ENCODE measurements at regions not wholly inside any gene's neighbourhood (a gene's known extent, or its start where the extent isn't known, plus 50 kb on each side); places are given as distances from the start of the nearest gene placed in this dataset.
A peak's percentile ranks its signal among the peaks of the same experiment; 100 is the strongest.
"Not testable (repeated sequence)": the region's sequence is repeated elsewhere in the genome, so short reads cannot be mapped to it uniquely, and the experiment has no call there.

DNA sequence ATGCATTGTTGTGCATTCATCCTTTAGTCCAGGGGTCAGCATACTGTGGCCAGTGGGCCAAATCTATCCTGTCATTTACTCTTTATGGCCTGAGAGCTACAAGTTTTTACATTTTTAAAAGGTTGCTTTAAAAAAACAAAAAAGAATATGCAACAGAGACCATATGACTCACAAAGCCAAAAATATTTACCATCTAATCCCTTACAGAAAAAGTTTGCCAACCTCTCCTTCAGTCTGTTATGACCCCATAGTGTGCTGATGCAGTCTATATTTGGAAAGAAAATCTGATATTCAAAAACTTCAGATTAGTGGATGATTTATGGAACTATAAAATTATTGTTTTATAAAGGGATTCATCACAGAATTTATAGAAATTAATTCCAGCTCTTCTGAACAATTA, 237.5 kb upstream of the IL12A start:
- H3K9me3 Mint-ChIP-seq: no peaks in the 10 kb centered on the region
- no peaks in the 10 kb centered on the region for H3K4me1 Mint-ChIP-seq
- no peak overlapping the region for H3K27ac Mint-ChIP-seq
- H3K27me3 Mint-ChIP-seq: peaks cover 5% of the 10 kb centered on the region
- no peak for ATAC-seq (replicated peaks)
- no peaks in the 10 kb centered on the region for H3K36me3 Mint-ChIP-seq (ENCODE audit: low read depth)
- no peak overlapping the region for H3K4me3 Mint-ChIP-seq

GRCh38 chr3:159751752-159752151, 236.9 kb upstream of the IL12A start:
- no peaks in the 10 kb centered on the region for H3K9me3 Mint-ChIP-seq
- no peak overlapping the region for H3K4me3 Mint-ChIP-seq
- ATAC-seq (replicated peaks): no peak
- no peaks in the 10 kb centered on the region for H3K36me3 Mint-ChIP-seq (ENCODE audit: low read depth)
- no peaks in the 10 kb centered on the region for H3K4me1 Mint-ChIP-seq
- peaks cover 3% of the 10 kb centered on the region for H3K27me3 Mint-ChIP-seq
- H3K27ac Mint-ChIP-seq: no peak overlapping the region

GRCh38 chr3:159756279-159757207, 232.1 kb upstream of the IL12A start:
- not testable (repeated sequence) for H3K4me1 Mint-ChIP-seq; ATAC-seq (replicated peaks); H3K36me3 Mint-ChIP-seq (ENCODE audit: low read depth); H3K9me3 Mint-ChIP-seq; H3K27ac Mint-ChIP-seq; H3K4me3 Mint-ChIP-seq
- H3K27me3 Mint-ChIP-seq: peaks cover 15% of the 10 kb centered on the region

DNA sequence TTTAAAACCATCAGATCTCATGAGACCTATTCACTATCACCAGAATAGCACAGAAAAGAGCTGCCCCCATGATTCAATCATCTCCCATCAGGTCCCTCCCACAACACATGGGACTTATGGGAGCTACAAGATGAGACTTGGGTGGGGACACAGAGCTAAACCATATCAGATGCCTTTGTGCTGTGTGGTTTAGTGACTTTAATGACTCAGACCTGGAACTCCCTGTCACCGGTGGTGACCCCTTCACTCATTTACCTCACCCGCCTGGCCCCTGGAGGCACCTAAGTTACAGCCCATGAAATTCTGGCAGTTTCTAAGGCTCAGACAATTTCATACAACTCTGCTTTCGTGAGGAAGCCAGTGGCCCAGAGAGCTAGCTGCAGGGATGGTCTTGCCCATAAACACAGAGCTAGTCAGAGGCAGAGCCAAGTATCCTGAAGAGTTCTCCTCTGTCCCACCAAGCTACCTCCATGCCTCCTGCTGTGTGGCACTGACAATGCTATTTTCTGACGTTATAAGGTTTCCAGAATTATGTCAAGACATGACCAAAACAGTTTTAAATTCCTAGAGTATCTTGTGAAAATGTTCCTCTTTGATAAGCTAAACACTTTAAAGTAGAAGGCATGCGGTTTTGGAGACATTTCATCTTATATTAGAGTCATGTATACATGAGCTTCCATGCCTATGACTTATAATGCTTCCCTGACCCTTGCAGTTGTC, 231.1 kb upstream of the IL12A start:
- no peak for ATAC-seq (replicated peaks)
- peaks cover 20% of the 10 kb centered on the region for H3K27me3 Mint-ChIP-seq
- H3K9me3 Mint-ChIP-seq: no peaks in the 10 kb centered on the region
- no peaks in the 10 kb centered on the region for H3K4me1 Mint-ChIP-seq
- H3K36me3 Mint-ChIP-seq (ENCODE audit: low read depth): no peaks in the 10 kb centered on the region
- no peak overlapping the region for H3K4me3 Mint-ChIP-seq
- no peak overlapping the region for H3K27ac Mint-ChIP-seq

DNA sequence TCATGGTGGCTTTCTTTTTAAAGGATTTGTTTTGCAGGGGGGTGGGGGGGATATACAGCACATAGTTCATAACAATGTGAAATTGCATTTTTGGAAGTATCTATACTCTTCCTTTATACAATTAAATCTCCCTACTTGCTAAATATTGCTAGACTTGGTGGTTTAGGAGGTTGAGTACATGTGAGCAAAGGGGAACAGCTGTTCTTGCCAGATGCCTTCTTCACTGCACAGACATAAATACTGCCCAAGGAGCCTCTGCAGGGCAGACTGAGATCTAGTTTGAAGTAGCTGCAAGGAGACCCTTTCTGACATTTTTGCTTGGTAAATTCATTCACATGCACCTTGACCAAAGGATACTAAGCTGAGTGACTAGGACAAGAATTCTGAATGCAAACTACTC, 228.6 kb upstream of the IL12A start:
- H3K36me3 Mint-ChIP-seq (ENCODE audit: low read depth): no peaks in the 10 kb centered on the region
- H3K27ac Mint-ChIP-seq: no peak overlapping the region
- no peaks in the 10 kb centered on the region for H3K9me3 Mint-ChIP-seq
- H3K27me3 Mint-ChIP-seq: peaks cover 33% of the 10 kb centered on the region
- no peak overlapping the region for H3K4me3 Mint-ChIP-seq
- no peaks in the 10 kb centered on the region for H3K4me1 Mint-ChIP-seq
- ATAC-seq (replicated peaks): no peak

DNA sequence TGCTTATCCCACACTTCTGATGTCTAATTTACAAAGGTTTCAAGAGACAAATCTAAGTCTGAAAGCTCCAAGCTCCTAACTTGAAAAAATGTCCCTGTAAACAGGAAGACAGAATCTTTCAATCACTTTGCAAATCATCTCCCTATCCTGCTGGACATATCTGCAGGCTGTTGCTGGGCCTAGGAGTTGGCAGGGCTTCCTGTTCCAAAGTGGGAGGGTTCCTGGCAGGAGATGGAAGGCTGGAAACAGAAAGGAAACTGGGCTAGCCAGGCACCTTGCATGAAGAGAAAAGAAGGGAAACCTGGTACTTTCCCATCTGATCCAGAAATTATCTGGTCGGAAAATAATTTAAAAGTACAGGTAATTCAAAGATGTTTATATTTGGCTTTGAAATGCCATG, 227.3 kb upstream of the IL12A start:
- no peak overlapping the region for H3K4me3 Mint-ChIP-seq
- H3K36me3 Mint-ChIP-seq (ENCODE audit: low read depth): no peaks in the 10 kb centered on the region
- no peak overlapping the region for H3K27ac Mint-ChIP-seq
- no peaks in the 10 kb centered on the region for H3K4me1 Mint-ChIP-seq
- no peak for ATAC-seq (replicated peaks)
- no peaks in the 10 kb centered on the region for H3K9me3 Mint-ChIP-seq
- peaks cover 46% of the 10 kb centered on the region for H3K27me3 Mint-ChIP-seq

DNA sequence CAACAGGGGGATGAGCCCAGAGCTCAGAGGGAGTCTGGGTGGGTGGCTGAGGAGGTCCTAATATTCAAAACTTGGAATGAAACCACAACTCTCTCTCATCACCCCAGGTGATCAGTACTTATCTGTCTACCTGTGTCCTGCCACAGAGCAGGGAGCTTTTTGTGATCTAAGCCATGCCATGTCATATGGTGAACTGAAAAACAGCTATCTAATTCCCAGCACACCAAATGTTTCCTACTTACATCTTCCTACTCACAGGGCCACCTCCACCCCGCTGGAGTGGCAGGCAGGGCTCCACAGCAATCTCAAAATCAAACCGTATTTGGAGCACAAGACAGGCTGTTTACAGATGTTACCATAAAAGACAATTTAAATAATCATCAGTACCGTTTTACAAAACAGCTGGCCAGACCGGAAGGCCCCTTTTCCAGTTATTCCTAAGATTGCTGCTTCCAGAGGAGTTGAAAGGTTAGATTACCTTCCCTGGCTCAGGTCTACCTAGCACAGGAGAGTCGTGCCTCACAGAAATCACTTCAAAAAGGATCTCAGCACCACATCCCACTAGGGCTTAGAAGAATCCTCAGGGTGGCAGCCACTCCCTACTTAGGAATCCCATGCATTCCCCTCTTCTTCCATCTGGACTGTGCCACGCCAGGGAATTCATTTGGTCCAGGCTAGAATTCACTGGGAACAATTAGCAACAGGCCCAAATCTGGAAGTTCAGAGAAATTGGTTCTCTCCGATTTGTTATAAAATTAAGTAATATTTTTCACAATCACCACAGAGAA, 226.6 kb upstream of the IL12A start:
- Mint-ChIP-seq H3K4me3 (peak overlapping the region; percentile 73), H3K9me3 (no peaks in the 10 kb centered on the region), H3K27ac (no peak overlapping the region), H3K4me1 (no peaks in the 10 kb centered on the region), H3K36me3 (ENCODE audit: low read depth) (no peaks in the 10 kb centered on the region), H3K27me3 (peaks cover 52% of the 10 kb centered on the region)
- ATAC-seq (replicated peaks): no peak

DNA sequence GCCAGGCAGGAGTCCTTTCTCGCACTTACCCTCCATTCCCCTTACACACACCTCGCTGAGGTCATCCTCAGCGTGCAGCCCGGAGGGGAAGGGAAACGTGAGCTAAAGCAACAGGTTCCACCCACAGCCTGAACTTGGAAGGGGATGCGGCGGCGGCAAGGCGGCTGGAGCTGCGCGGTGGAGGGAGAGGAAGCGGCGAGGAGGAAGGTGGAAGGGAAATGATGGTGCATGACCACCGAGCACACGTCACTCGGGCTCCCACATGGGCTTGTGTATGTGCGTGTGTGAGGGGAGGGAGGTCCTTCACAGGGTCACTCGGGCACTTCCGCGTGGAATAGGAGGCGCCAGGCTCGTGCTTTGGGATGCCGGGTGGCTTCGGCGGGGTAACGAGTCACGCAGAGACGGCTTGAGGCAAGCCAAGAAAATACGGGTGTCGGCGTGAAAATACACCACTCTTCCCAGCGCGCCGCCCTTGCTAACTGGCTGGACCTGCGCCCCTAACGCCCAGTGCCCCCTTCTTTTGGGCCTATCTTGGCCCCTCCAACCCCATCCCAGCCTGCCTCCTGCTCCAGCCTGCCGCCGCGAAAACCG, 225.5 kb upstream of the IL12A start:
- H3K36me3 Mint-ChIP-seq (ENCODE audit: low read depth): no peaks in the 10 kb centered on the region
- ATAC-seq (replicated peaks): peak; percentile 61
- H3K4me1 Mint-ChIP-seq: no peaks in the 10 kb centered on the region
- H3K4me3 Mint-ChIP-seq: peak overlapping the region; percentile 73
- H3K27me3 Mint-ChIP-seq: peaks cover 56% of the 10 kb centered on the region
- no peaks in the 10 kb centered on the region for H3K9me3 Mint-ChIP-seq
- H3K27ac Mint-ChIP-seq: no peak overlapping the region

- Mint-ChIP-seq H3K4me1 (no peaks in the 10 kb centered on the region), H3K27ac (no peak overlapping the region), H3K4me3 (peak overlapping the region; percentile 73), H3K27me3 (peaks cover 59% of the 10 kb centered on the region), H3K36me3 (ENCODE audit: low read depth) (no peaks in the 10 kb centered on the region), H3K9me3 (no peaks in the 10 kb centered on the region)
- ATAC-seq (replicated peaks): peak; percentile 68
Observed at GRCh38 chr3:159763602-159764489, 224.8 kb upstream of the IL12A start.

DNA sequence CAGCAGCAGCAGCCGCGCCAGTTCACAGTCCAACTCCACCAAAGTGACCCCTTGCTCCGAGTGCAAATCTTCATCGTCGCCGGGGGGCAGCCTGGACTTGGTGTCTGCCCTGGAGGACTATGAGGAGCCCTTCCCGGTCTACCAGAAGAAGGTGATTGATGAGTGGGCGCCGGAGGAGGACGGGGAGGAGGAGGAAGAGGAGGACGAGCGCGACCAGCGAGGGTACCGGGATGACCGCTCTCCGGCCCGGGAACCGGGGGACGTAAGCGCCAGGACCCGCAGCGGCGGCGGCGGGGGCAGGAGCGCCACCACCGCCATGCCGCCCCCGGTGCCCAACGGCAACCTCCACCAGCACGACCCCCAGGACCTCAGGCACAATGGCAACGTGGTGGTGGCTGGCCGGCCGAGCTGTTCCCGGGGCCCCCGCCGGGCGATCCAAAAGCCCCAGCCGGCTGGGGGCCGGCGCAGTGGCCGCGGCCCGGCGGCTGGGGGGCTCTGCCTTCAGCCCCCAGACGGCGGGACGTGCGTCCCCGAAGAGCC, 224.1 kb upstream of the IL12A start:
- H3K4me1 Mint-ChIP-seq: no peaks in the 10 kb centered on the region

DNA sequence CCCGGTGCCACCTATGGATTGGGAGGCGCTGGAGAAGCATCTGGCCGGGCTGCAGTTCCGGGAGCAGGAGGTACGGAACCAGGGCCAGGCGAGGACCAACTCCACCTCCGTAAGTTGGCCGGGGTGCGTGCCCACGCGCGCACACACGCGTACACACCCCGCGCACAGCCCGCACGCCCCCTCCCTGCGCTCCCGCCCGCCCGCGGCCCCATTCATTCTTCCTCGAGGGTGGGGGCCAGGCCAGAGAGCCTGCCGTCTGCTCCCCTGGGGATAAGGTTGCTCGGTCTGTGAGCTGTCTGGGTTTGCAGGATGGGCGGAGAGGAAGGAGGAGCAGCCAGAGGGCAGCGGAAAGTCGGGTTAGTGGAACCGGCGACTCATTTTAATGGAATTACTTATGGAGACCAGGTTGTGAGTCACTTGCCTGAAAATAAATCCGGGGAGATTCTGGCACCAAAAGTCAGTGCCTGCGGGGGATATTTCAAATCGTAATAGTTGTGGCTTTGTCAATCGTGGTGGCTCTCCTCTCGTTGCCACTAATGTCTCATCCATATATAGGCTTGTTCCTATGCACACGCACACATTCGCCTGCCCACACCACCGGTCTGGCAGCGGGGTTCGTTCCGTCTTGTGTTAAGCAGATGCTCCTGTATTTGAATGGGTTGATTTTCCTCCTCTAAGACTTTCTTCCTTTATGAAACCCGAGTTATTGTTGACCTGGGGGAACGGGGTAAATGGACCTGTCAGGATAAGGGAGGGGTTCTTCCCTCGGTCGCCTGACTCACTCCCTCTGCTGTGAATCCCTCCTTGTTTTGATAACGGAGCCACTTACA, 223.4 kb upstream of the IL12A start:
- Mint-ChIP-seq H3K4me1 (no peaks in the 10 kb centered on the region), H3K27ac (no peak overlapping the region), H3K36me3 (ENCODE audit: low read depth) (no peaks in the 10 kb centered on the region), H3K4me3 (peak overlapping the region; percentile 50), H3K9me3 (no peaks in the 10 kb centered on the region), H3K27me3 (peaks cover 56% of the 10 kb centered on the region)
- ATAC-seq (replicated peaks): peak; percentile 17

More for the DNA sequence above, 224.1 kb upstream of the IL12A start:
- Mint-ChIP-seq H3K36me3 (ENCODE audit: low read depth) (no peaks in the 10 kb centered on the region), H3K27me3 (peaks cover 59% of the 10 kb centered on the region), H3K4me3 (peak overlapping the region; percentile 49), H3K9me3 (no peaks in the 10 kb centered on the region), H3K27ac (no peak overlapping the region)
- no peak for ATAC-seq (replicated peaks)

- Mint-ChIP-seq H3K4me1 (no peaks in the 10 kb centered on the region), H3K4me3 (peak overlapping the region; percentile 50), H3K27ac (no peak overlapping the region), H3K9me3 (no peaks in the 10 kb centered on the region), H3K27me3 (peaks cover 52% of the 10 kb centered on the region), H3K36me3 (ENCODE audit: low read depth) (no peaks in the 10 kb centered on the region)
- no peak for ATAC-seq (replicated peaks)
Observed at GRCh38 chr3:159765860-159766294, 222.8 kb upstream of the IL12A start.
